A673 (cell line): ENCODE measurements at regions not wholly inside any gene's neighbourhood (a gene's known extent, or its start where the extent isn't known, plus 50 kb on each side); places are given as distances from the start of the nearest gene placed in this dataset.

Experiments used
- CTCF ChIP-seq: fragments of 300-800, 200-600 bp; sonication (generic); conservative IDR thresholded peaks from 2 replicates; pipeline ENCODE4 v1.5.1; 2017; ENCODE audit warnings: low read depth, mild to moderate bottlenecking, antibody characterized with exemption, low read length, moderate library complexity, mixed read lengths
- EZH2 ChIP-seq: fragments of 200-600 bp; sonication (generic); IDR thresholded peaks from 2 replicates; pipeline ENCODE4 v1.6.1; 2017; ENCODE audit warnings: borderline replicate concordance, low read depth, mild to moderate bottlenecking, mixed read lengths, antibody characterized with exemption, low read length; ENCODE audit not compliant: poor library complexity, severe bottlenecking

- TF ChIP-seq CTCF (no peak), EZH2 (no peak)
These were observed 139.1 kb upstream of the SDK2 start for GRCh38 chr17:73783382-73783766.
